GM06990 (cell line): ENCODE measurements at regions not wholly inside any gene's neighbourhood (a gene's known extent, or its start where the extent isn't known, plus 50 kb on each side); places are given as distances from the start of the nearest gene placed in this dataset.

Experiments used
- DNase-seq: peaks from one replicate; pipeline ENCODE4 v3.0.0-alpha.2; 2011; ENCODE audit not compliant: insufficient read length; ENCODE audit errors: extremely low read depth
- H3K27me3 ChIP-seq: replicated peaks from 2 replicates; pipeline ENCODE4 v1.6.0; 2011; ENCODE audit warnings: low read length; ENCODE audit not compliant: control insufficient read depth, insufficient read depth
- H3K36me3 ChIP-seq: 2 replicates; pipeline ENCODE4 v1.5.1; 2011; ENCODE audit warnings: low read length; ENCODE audit not compliant: control insufficient read depth, insufficient read depth
- H3K4me3 ChIP-seq: replicated peaks from 2 replicates; pipeline ENCODE4 v1.5.1; 2011; ENCODE audit warnings: low read depth, mild to moderate bottlenecking, control low read depth, low read length
- TF ChIP-seq, protein P1 (sequence below): IDR thresholded peaks from 2 replicates; pipeline ENCODE4 v1.5.1; 2011; ENCODE audit warnings: low read length, control low read depth, mild to moderate bottlenecking, inconsistent platforms; ENCODE audit not compliant: insufficient read depth, poor library complexity, severe bottlenecking

DNA sequence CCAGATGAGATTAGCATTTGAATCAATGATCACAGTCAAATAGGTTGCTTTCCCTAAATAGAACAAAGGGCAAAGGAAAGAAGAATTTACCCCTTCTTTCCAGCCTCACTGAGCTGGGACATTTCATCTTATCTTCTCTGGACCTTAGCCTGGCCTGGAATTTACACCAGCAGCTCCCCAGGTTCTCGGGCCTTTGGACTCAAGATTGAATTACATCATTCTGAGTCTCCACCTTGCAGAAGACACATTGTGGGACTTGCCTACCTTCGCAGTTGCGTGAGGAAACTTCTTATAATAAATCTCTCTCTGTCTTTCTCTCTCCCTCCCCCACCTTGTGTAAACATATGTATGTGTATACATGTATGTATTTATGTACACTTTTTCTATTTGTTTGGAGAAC lies 732.4 kb downstream of the IPMK start:
- no peak for DNase-seq
- H3K36me3 ChIP-seq: no peaks in the 10 kb centered on the region
- H3K27me3 ChIP-seq: no peaks in the 10 kb centered on the region
- H3K4me3 ChIP-seq: no peak overlapping the region
- TF ChIP-seq, protein P1, sequence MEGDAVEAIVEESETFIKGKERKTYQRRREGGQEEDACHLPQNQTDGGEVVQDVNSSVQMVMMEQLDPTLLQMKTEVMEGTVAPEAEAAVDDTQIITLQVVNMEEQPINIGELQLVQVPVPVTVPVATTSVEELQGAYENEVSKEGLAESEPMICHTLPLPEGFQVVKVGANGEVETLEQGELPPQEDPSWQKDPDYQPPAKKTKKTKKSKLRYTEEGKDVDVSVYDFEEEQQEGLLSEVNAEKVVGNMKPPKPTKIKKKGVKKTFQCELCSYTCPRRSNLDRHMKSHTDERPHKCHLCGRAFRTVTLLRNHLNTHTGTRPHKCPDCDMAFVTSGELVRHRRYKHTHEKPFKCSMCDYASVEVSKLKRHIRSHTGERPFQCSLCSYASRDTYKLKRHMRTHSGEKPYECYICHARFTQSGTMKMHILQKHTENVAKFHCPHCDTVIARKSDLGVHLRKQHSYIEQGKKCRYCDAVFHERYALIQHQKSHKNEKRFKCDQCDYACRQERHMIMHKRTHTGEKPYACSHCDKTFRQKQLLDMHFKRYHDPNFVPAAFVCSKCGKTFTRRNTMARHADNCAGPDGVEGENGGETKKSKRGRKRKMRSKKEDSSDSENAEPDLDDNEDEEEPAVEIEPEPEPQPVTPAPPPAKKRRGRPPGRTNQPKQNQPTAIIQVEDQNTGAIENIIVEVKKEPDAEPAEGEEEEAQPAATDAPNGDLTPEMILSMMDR: no peak

- Histone ChIP-seq H3K27me3 (no peaks in the 10 kb centered on the region), H3K4me3 (no peak overlapping the region), H3K36me3 (no peaks in the 10 kb centered on the region)
- TF ChIP-seq, protein P1: no peak
- no peak for DNase-seq
Measured at GRCh38 chr10:57513637-57514036, 754.1 kb downstream of the IPMK start.

DNA sequence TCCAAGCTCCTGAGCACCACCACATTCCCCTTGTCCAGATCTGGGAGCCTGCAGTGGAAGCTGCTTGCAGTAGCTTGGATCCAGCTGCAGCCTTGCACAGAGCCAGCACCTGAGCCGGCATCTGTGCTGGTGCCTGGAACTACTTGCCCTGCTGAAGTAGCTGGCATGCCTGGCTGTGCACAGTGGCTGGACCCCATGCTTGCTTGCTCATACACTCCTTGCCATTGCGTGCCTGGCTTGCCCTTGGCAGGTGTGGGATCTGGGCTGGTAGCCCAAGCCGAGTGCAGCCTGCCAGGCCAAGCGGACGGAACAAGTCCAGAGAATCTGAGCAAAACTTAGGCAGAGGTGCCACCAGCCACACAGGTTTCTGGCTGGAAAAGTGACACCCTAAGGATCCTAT lies 759.9 kb downstream of the IPMK start:
- Histone ChIP-seq H3K36me3 (no peaks in the 10 kb centered on the region), H3K27me3 (no peaks in the 10 kb centered on the region), H3K4me3 (no peak overlapping the region)
- no peak for DNase-seq
- TF ChIP-seq, protein P1: no peak

- H3K36me3 ChIP-seq: no peaks in the 10 kb centered on the region
- H3K27me3 ChIP-seq: no peaks in the 10 kb centered on the region
- TF ChIP-seq, protein P1: no peak
- no peak for DNase-seq
- no peak overlapping the region for H3K4me3 ChIP-seq
Measured at GRCh38 chr10:57506414-57507094, 761.1 kb downstream of the IPMK start.

DNA sequence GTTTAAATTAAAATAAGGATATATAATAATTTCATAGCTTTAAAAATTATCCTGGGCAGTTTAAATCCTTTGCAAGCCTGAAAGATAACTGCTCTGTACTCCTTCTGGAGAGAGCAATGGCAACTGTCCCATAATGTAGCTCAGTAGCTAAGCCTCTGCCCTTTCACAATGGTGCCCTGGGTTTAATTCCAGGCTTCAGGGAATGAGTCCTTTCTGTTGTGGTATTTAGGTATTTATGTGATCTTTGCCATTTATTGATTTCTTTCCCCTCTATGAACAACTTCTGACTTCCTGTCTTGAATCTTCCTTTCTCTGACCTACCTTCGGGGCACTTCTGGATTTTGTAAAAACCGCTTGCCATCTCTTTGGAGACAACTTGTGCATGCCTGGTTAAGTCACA lies 773.2 kb downstream of the IPMK start:
- H3K36me3 ChIP-seq: no peaks in the 10 kb centered on the region
- H3K4me3 ChIP-seq: no peak overlapping the region
- TF ChIP-seq, protein P1: no peak
- no peaks in the 10 kb centered on the region for H3K27me3 ChIP-seq
- DNase-seq: no peak

DNA sequence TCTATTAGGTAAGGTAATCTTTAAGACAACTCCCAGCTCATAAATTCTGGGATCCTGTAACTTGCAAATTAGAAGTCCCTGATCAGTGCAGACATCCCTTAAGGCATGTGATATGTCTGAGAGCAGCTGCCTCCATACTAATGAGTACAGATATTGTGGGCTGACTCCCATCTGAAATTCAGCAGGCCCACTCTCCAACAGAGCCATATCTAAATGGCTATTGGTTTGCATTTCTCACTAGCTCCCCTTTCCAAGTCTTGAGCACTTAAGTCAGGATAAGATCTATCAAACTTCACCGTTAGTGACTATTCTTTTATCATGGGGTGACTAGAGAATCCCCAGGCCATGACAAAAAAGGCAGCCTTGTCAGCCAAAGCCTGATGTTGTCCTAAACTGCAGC lies 785.4 kb downstream of the IPMK start:
- Histone ChIP-seq H3K27me3 (no peaks in the 10 kb centered on the region), H3K36me3 (no peaks in the 10 kb centered on the region), H3K4me3 (no peak overlapping the region)
- DNase-seq: no peak
- TF ChIP-seq, protein P1: no peak
